ENCODE measurements at regions not wholly inside any gene's neighbourhood (a gene's known extent, or its start where the extent isn't known, plus 50 kb on each side); places are given as distances from the start of the nearest gene placed in this dataset.

GRCh38 chr2:173578404-173579107 is 223.9 kb downstream of the CDCA7 start:
- Histone ChIP-seq H3K36me3 (no peaks in the 10 kb centered on the region), H3K4me3 (no peak overlapping the region), H3K9me3 (no peaks in the 10 kb centered on the region), H3K27me3 (no peaks in the 10 kb centered on the region), H3K27ac (no peak overlapping the region), H3K4me1 (no peaks in the 10 kb centered on the region)
- TF ChIP-seq POLR2A (IDR thresholded peaks at IDR 0.05), result no peak
- TF ChIP-seq, protein P1, sequence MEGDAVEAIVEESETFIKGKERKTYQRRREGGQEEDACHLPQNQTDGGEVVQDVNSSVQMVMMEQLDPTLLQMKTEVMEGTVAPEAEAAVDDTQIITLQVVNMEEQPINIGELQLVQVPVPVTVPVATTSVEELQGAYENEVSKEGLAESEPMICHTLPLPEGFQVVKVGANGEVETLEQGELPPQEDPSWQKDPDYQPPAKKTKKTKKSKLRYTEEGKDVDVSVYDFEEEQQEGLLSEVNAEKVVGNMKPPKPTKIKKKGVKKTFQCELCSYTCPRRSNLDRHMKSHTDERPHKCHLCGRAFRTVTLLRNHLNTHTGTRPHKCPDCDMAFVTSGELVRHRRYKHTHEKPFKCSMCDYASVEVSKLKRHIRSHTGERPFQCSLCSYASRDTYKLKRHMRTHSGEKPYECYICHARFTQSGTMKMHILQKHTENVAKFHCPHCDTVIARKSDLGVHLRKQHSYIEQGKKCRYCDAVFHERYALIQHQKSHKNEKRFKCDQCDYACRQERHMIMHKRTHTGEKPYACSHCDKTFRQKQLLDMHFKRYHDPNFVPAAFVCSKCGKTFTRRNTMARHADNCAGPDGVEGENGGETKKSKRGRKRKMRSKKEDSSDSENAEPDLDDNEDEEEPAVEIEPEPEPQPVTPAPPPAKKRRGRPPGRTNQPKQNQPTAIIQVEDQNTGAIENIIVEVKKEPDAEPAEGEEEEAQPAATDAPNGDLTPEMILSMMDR (IDR thresholded peaks at IDR 0.05), result no peak
- ATAC-seq (no peak), DNase-seq (no peak)
- intact Hi-C loops (cut with DNase I), result loop anchor here in 5 of 10 donors (10.0 kb wide), 3 partner anchors 306 to 766 kb away; partner anchors contain the start of gene SP9 (in 1 of the 5)
- 87 to 91% (median 90%) methylated on average over 8 of the region's 8 CpGs for WGBS, 4 donors

DNA sequence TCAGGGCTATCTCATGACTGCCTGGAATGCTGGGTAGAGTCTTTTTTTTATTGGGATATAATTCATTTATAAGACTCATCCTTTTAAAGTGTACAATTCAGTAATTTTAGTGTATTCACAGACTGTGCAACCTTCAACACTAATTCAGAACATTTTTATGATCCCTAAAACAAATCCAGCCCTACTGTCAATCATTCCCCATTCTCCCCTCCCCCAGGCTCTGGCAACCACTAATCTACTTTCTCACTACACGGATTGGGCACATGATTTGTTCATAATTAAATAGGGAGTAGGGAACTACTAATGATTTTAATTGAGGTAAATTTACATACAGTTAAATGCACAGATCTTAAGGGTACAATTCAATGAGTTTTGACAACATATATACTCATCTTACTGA is 225.7 kb downstream of the CDCA7 start:
- TF ChIP-seq POLR2A (IDR thresholded peaks at IDR 0.05), result no peak
- TF ChIP-seq, protein P1 (IDR thresholded peaks at IDR 0.05), result no peak
- 65 to 82% (median 78%) methylated on average over 1 of the region's 1 CpG for WGBS, 4 donors
- intact Hi-C loops (cut with DNase I), result loop anchor here in 2 of 10 donors (10.0 kb wide), 2 partner anchors 474 to 754 kb away; partner anchors contain the start of gene SP9 (in 1 of the 2)
- Histone ChIP-seq H3K4me3 (no peak overlapping the region), H3K36me3 (no peaks in the 10 kb centered on the region), H3K4me1 (no peaks in the 10 kb centered on the region), H3K9me3 (no peaks in the 10 kb centered on the region), H3K27ac (no peak overlapping the region), H3K27me3 (no peaks in the 10 kb centered on the region)
- ATAC-seq, result no peak
- no peak for DNase-seq

GRCh38 chr2:173580956-173581355 is 226.3 kb downstream of the CDCA7 start:
- H3K27ac ChIP-seq, result no peak overlapping the region
- H3K4me3 ChIP-seq, result no peak overlapping the region
- H3K9me3 ChIP-seq, result no peaks in the 10 kb centered on the region
- DNase-seq, result no peak
- H3K27me3 ChIP-seq, result no peaks in the 10 kb centered on the region
- ATAC-seq, result no peak
- no peaks in the 10 kb centered on the region for H3K36me3 ChIP-seq
- intact Hi-C loops (cut with DNase I), result loop anchor here in 2 of 10 donors (10.0 kb wide), 2 partner anchors 474 to 754 kb away; partner anchors contain the start of gene SP9 (in 1 of the 2)
- no peak for TF ChIP-seq POLR2A (IDR thresholded peaks at IDR 0.05)
- TF ChIP-seq, protein P1 (IDR thresholded peaks at IDR 0.05), result no peak
- no peaks in the 10 kb centered on the region for H3K4me1 ChIP-seq

- TF ChIP-seq, protein P1 (IDR thresholded peaks at IDR 0.05), result no peak
- no peak for TF ChIP-seq POLR2A (IDR thresholded peaks at IDR 0.05)
- H3K27ac ChIP-seq, result no peak overlapping the region
- ATAC-seq (no peak), DNase-seq (no peak)
- no peaks in the 10 kb centered on the region for H3K9me3 ChIP-seq
- no peaks in the 10 kb centered on the region for H3K36me3 ChIP-seq
- intact Hi-C loops (cut with DNase I), result loop anchor here in 2 of 10 donors (10.0 kb wide), 2 partner anchors 472 to 752 kb away; partner anchors contain the start of gene SP9 (in 1 of the 2)
- no peaks in the 10 kb centered on the region for H3K4me1 ChIP-seq
- no peaks in the 10 kb centered on the region for H3K27me3 ChIP-seq
- 79 to 87% (median 82%) methylated on average over 6 of the region's 6 CpGs for WGBS, 4 donors
- H3K4me3 ChIP-seq, result no peak overlapping the region
Measured at GRCh38 chr2:173583196-173583595, 228.5 kb downstream of the CDCA7 start.
